Inflammatory macrophage (primary cell): ENCODE measurements at regions not wholly inside any gene's neighbourhood (a gene's known extent, or its start where the extent isn't known, plus 50 kb on each side); places are given as distances from the start of the nearest gene placed in this dataset.

Source experiments
- DNase-seq, 2 donors: peaks; one replicate each; pipeline ENCODE4 v3.0.0-alpha.2; 2020 to 2022

- peak; percentile 52 to 76 for DNase-seq
These were observed 395.6 kb upstream of the TRIB2 start for GRCh38 chr2:12320991-12321641.

GRCh38 chr2:12321886-12322285 lies 394.9 kb upstream of the TRIB2 start:
- no peak for DNase-seq

GRCh38 chr2:12325806-12326205 lies 390.9 kb upstream of the TRIB2 start:
- no peak for DNase-seq

GRCh38 chr2:12326449-12327190 lies 390.1 kb upstream of the TRIB2 start:
- no peak for DNase-seq

- DNase-seq, result no peak
These were observed 385.8 kb upstream of the TRIB2 start for GRCh38 chr2:12330916-12331315.

GRCh38 chr2:12331698-12332097 lies 385.0 kb upstream of the TRIB2 start:
- no peak for DNase-seq

- DNase-seq, result no peak
These were observed 383.4 kb upstream of the TRIB2 start for GRCh38 chr2:12333293-12333692.

GRCh38 chr2:12334412-12334966 lies 382.2 kb upstream of the TRIB2 start:
- DNase-seq, result no peak

GRCh38 chr2:12335131-12335530 lies 381.6 kb upstream of the TRIB2 start:
- DNase-seq, result no peak

GRCh38 chr2:12335995-12336394 lies 380.7 kb upstream of the TRIB2 start:
- no peak for DNase-seq

- no peak for DNase-seq
These were observed 377.6 kb upstream of the TRIB2 start for GRCh38 chr2:12338946-12339697.

GRCh38 chr2:12340164-12340563 lies 376.6 kb upstream of the TRIB2 start:
- DNase-seq, result no peak

- DNase-seq, result no peak
These were observed 375.5 kb upstream of the TRIB2 start for GRCh38 chr2:12341215-12341614.

- no peak for DNase-seq
These were observed 374.8 kb upstream of the TRIB2 start for GRCh38 chr2:12341920-12342319.

- no peak for DNase-seq
These were observed 373.6 kb upstream of the TRIB2 start for GRCh38 chr2:12343141-12343540.

- no peak for DNase-seq
These were observed 369.7 kb upstream of the TRIB2 start for GRCh38 chr2:12347066-12347493.

GRCh38 chr2:12348216-12348615 lies 368.5 kb upstream of the TRIB2 start:
- DNase-seq, result no peak

- DNase-seq, result no peak
These were observed 365.9 kb upstream of the TRIB2 start for GRCh38 chr2:12350821-12351220.

- no peak for DNase-seq
These were observed 363.8 kb upstream of the TRIB2 start for GRCh38 chr2:12352889-12353288.

- no peak for DNase-seq
These were observed 355.2 kb upstream of the TRIB2 start for GRCh38 chr2:12361506-12361905.

- peak; percentile 24 to 49 for DNase-seq
These were observed 353.6 kb upstream of the TRIB2 start for GRCh38 chr2:12363138-12363537.

- DNase-seq, result no peak
These were observed 353.2 kb upstream of the TRIB2 start for GRCh38 chr2:12363569-12363968.

- DNase-seq, result no peak
These were observed 347.2 kb upstream of the TRIB2 start for GRCh38 chr2:12369566-12369965.
